GM21529 (cell line): ENCODE measurements at regions not wholly inside any gene's neighbourhood (a gene's known extent, or its start where the extent isn't known, plus 50 kb on each side); places are given as distances from the start of the nearest gene placed in this dataset.

ENCODE experiments used
- ATAC-seq: cut with Tn5 transposase; IDR thresholded peaks from one replicate; pipeline ENCODE4 v1.9.1; 2021; ENCODE audit not compliant: unreplicated experiment

DNA sequence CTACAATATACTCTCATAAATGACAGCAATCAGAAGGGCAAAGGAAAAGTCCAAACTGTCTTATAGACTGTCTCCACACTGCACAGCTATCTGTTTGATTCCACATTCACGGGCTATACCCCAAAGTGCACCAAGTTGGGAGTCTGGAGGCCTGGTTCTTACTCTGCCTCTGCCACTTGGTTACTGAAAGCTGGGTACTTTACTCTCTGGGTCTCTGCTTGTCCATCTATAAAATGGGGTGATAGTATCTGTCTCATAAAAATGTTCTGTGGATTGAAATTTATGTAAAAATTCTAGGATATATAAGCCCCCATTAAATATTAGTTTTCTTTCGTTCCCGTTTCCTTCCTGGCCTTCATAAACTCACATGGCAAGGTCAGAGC is 86.5 kb downstream of the CD164 start:
- ATAC-seq = no peak

DNA sequence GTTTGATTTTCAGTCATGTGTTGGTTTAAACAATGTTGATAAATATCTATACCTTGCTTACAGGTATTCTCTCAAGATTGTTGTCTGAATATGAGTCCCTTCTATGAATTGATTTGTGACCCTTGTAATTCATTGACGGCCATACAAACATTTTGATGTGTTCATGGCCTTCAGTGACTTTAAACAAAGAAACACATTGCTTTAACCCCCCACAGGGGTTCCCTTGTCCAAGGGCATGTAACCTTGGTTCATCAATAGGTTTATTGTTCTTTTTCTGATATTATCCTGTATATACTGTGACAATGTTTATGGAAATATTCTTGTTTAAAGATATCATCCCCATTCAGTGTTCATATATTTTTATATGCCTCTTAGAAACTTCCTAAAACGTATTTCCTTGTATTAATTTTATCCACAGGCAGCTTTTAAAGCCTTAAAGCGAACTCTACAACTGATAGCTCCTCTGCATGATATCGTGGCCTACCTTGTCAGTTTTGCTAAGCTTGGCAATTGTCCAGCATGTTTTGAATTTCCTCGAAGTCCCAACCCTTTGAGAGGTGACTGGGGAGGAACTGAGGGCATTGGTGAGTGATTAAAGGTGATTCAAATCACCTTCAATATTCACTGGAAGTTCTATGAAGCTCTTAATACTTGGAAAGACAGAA is 87.0 kb downstream of the CD164 start:
- ATAC-seq = no peak

DNA sequence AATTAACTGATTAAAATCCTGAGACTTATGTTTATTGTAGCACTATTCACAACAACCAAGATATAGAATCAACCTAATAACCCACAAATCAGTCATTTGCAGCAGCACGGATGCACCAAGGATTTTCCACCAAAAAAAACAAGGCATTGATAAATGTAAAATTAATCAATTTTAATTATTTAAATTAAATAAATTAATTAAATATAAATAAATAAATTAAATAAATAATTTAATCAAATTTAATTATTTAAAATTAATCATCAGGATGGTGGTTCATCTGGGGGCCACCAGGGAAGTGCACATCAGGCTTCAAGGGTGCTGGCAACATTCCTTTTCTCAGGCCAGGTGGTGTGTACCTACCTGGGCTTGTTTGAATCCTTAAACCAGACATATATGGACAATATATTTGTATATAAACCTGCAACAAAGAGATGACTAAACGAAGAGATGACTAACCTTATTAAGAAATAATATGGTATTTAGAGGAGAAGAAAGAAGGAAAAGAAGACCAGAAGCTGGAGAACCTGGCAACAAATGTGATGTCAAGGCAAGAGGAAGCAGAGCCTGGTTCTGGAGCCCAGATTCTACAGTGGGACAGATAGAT is 89.2 kb downstream of the CD164 start:
- ATAC-seq = no peak

DNA sequence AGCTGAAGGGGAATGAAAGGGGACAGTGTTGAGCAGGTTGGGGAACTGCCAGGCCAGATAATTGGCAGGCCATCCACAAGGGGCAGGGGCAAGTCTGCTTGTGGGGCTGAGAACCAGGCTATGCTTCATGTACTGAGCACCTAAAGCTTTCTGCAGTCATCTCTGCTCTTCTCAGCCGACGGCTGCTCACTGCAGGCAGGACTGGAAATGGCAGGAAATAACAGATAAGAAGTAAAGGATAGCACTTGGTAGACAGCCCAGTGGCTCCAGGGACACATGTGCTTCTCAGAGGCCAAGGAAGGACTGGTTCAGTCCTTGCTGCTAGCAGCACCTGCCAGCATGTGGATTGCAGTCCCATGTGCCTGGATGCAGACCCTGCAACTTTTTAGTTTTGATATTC is 89.8 kb downstream of the CD164 start:
- no peak for ATAC-seq

DNA sequence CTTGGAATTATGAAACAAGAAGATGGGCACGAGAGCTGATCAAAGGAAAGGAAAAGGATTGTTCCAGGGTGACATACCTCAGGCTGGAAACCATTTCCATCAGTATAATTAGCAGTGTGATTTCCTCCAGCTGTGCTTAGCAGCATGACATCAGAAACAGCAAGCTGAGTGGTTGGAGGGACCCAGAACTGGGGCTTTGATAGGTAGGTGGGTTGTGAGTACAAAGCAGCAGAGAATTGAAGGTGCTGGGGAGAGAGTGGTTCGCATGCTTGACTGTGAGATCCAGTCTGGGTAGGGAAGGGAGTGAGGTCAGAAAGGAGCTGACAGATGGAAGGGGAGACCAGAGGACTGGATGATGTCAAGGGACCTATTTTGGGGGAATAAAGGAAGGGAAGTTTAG is 90.4 kb downstream of the CD164 start:
- no peak for ATAC-seq

DNA sequence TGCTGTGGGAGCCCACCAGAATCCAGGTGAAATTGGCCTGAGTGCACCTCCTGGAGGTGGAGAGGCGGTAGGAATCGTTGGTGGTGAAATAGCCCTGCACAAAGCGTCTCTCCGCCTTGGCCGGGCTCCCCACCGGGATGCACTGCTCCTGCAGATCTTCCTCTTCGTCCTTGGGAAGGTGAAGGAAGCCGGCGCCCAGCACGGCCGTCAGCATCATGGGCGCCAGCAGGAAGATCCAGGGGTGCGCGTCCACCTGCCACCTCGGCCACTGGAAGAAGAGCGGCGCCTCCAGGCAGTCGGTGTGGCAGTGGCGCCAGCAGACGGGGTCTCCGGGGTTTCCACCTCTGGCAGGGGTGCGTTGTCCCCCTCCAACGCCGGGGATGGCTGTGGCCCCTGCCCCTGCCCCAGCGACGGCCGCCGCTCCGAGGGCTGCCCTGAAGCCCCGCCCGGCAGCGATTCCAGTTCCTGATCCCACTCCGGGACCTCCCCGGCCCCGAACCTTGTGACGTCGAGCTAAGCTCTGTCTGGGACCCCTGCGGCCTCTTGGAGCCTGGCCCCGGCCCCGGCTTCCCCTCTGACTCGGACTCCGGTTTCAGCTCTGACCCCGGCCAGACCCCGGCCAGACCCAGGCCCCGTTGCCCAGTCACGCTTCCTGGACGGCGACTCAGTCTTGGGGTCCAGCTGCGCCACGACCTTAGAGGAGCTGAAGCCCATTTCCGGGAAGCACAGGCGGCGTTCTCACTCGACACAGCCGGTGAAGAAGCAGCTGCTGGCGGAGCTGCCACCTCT is 91.9 kb downstream of the CD164 start:
- ATAC-seq = no peak

DNA sequence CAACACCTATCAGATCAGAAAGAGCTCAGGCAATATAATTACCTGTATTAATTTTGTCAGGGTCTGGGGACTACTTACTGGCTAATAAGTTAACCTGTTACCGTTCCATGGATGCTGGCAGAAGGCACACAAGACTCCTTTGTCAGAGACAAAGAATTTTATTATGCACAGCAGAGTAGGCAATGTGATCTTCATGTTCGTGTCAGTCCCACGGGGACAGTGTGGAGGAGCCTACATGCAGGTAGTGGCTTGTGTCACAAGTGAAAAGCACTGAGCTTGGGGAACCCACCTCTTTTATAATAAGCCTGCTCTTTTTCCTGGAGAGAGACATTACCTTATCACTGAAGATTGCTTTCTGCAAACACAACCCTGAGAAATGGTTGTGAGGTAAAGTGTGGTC is 96.9 kb downstream of the CD164 start:
- no peak for ATAC-seq

- no peak for ATAC-seq
These were observed 97.6 kb downstream of the CD164 start for GRCh38 chr6:109284675-109285074.

DNA sequence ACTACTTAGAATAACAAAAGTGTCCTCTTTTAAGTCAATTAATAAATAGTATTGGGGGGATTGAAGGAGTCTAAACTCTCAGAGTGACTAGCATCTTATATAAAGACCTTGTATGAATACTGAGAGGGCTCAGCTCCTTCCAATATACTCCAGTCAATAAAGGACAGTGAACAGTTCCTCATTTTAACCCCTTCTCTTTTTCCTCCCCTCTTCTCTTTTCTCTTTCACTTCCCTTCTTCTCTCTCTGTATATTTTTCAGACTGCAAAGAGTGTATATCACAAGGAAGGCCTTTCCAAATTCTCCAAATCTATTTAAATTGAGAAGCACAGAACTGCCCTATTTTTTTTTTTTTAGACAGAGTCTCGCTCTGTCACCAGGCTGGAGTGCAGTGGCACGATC is 99.5 kb downstream of the CD164 start:
- no peak for ATAC-seq

- ATAC-seq = no peak
These were observed 102.6 kb downstream of the CD164 start for GRCh38 chr6:109279628-109280027.

DNA sequence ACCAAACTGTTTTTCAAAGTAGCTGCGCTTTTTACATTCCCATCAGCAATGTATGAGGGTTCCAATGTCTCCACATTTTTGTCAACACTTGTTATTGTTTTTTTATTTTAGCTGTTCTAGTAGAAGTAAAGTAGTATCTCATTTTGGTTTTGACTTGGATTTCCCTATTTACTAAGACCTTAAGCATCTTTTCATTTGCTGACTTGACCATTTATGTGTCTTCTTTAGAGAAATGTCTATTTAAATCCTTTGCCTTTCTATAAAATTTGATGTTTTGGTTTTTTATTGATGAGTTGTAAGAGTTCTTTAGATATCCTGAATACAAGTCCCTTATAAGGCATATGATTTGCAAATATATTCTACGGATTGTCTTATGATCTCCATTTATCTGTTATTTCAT is 110.6 kb downstream of the CD164 start:
- ATAC-seq = no peak

DNA sequence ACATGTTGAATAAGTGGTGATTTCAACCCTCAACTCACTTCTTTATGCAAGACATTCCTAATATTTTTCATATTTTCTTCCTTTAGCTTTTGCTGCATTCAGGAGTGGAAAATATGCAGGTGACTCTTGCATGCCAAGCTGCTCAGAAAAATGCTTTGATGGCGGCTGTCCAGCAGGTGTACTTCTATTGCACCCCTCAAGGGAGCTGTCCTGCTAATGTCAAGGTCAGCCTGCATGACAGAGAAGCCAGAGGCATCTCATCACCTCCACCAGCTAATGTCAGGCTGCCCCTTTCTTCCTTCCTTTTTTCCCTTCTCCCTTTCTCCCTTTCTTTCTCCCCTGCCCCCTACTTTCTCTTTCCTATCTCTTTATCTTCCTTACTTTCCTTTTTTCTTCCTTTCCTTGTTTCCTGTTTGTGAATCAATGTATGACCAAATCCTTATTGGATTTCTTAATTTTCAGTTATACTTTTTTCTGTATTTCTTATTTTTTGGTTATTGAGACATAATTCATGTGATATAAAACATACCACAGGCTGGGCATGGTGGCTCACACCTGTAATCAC is 112.2 kb downstream of the CD164 start:
- ATAC-seq = no peak

DNA sequence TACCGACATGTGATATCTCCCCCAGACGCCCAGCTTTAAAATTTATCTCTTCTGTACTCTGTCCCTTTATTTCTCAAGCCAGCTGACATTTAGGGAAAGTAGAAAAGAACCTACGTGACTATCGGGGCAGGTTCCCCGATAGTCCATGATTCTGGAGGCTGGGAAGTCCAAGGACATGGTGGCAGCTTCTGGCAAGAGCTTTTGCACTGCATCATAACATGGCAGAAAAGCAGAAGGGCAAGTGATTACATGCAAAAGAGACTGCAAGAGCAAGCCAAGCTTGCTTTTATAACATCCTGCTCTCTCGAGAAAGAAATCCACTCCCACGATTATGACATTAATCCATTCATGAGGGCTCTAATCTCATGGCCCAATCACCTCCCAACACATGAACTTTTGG is 113.2 kb downstream of the CD164 start:
- no peak for ATAC-seq

- no peak for ATAC-seq
These were observed 116.7 kb downstream of the CD164 start for GRCh38 chr6:109265530-109265929.

- ATAC-seq = no peak
These were observed 118.2 kb downstream of the CD164 start for GRCh38 chr6:109263873-109264700.

DNA sequence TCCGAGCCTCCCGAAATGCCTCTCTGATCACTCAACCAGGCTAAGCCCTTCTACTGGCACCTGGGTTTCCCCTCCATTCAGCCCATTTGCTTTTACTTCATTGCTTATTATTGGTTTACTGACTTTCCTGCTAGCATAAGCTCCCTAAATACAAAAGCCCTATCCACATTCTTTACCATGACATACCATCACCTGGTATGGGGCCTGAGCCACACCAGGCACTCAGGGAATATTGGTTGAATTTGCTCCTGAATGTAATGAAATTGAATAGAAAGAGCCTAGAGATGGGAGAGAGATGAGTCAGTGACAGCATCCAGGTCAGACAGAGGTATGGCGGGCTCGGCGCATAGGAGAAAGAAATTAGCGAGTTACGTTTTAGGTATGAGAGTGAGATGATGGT is 120.0 kb downstream of the CD164 start:
- ATAC-seq = no peak

DNA sequence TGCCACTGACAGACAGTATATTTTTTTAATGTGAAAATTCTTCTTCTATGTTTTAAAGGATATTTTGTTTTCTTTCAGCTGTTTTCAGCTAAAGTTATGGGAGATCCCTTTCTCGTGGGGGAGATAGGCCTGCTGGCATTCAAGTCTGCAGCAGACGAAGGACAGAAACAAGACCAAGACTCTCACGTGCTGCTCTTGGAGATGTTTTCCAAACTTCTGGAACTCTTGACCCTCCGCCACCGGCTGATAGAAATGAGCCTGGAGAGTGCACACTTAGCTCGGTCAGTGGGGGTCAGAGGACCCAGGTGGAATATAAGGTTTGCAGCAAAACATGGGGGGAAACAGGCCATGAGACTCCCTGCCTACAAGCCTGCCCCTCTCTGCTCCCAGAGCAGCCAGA is 120.5 kb downstream of the CD164 start:
- ATAC-seq = no peak

DNA sequence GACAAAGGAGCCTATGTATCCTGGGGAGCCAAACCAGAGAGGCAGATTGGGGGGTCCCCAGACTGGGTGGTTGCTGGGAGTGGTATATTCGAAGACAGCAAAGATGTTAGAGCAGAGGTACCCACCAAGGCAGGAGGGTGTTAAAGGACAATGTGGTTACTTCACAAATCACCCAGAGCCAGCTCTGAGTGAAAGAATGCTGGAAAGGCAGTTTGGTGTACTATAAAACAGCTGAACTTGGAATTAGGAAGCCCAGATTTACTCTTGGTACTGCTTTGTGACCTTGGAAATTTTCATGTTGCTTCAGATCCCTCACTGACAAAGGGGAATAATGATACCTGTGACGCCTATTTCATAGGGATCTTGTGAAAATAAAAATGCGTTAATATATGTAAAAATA is 121.6 kb downstream of the CD164 start:
- no peak for ATAC-seq

DNA sequence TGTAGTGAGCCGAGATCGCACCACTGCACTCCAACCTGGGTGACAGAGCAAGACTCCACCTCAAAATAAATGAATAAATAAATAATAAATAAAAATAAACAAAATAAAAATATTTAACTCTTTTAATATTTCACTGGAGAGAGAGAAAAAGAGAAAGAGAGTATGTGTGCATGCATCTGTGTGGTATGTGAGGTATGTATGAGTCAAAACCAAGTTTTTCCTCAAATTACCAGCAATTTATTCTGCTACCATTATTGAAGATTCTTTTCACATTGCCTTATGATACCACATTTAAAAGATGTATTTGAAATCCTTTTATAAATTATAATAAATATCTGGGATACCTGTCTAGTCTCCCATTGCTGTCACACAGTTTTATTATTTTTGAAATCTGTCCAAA is 122.1 kb downstream of the CD164 start:
- ATAC-seq = no peak

GRCh38 chr6:109258129-109258528 is 124.1 kb downstream of the CD164 start:
- ATAC-seq = no peak

- ATAC-seq = no peak
These were observed 124.8 kb downstream of the CD164 start for GRCh38 chr6:109257494-109257893.
